Breast epithelium (tissue), 3 donors: ENCODE measurements at regions not wholly inside any gene's neighbourhood (a gene's known extent, or its start where the extent isn't known, plus 50 kb on each side); places are given as distances from the start of the nearest gene placed in this dataset.

Source experiments
- POLR2A ChIP-seq: fragments of 450-650 bp; IDR thresholded peaks from one replicate; pipeline ENCODE4 v1.6.1; 2016; ENCODE audit warnings: antibody characterized with exemption, mild to moderate bottlenecking, moderate library complexity
- POLR2AphosphoS5 ChIP-seq, 3 donors: sonication (generic); formaldehyde crosslinking; IDR thresholded peaks; one replicate each; pipeline ENCODE4 v1.6.1; 2017; ENCODE audit warnings: antibody characterized with exemption in 3 of 3
- TF ChIP-seq, protein P1 (sequence below), 3 donors: fragments of 450-650 bp; IDR thresholded peaks; one replicate each; pipeline ENCODE4 v1.5.1; 2016 to 2017; ENCODE audit warnings: antibody characterized with exemption in 3 of 3, mild to moderate bottlenecking in 3 of 3, moderate library complexity in 3 of 3

DNA sequence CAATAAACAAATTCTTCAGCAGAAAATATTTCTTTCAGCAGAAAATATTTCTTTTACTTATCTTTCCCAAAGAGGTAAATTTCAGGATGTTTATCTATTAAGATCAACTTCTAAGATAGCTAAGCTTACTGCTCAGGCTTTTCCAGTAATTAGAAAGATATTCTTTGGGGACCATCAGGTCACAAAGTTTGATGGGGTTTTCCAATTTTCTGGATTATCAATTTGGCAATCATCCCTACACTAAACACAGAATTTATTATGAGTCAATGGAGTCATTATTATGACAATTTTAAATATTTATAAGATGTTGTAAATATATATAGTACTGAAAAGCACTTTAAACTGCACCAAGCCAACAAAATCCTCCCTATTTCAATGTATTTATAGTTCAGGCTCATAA, 137.6 kb downstream of the AKAP11 start:
- no peak for TF ChIP-seq POLR2A
- TF ChIP-seq, protein P1, sequence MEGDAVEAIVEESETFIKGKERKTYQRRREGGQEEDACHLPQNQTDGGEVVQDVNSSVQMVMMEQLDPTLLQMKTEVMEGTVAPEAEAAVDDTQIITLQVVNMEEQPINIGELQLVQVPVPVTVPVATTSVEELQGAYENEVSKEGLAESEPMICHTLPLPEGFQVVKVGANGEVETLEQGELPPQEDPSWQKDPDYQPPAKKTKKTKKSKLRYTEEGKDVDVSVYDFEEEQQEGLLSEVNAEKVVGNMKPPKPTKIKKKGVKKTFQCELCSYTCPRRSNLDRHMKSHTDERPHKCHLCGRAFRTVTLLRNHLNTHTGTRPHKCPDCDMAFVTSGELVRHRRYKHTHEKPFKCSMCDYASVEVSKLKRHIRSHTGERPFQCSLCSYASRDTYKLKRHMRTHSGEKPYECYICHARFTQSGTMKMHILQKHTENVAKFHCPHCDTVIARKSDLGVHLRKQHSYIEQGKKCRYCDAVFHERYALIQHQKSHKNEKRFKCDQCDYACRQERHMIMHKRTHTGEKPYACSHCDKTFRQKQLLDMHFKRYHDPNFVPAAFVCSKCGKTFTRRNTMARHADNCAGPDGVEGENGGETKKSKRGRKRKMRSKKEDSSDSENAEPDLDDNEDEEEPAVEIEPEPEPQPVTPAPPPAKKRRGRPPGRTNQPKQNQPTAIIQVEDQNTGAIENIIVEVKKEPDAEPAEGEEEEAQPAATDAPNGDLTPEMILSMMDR (IDR thresholded peaks at IDR 0.05): no peak
- TF ChIP-seq POLR2AphosphoS5 (IDR thresholded peaks at IDR 0.05): no peak
